Stimulated activated CD4-positive, alpha-beta T cell treated with anti-CD3 and anti-CD28 coated beads, TNF-alpha, amount 100 ng/mL, for 4 hours (primary cell): ENCODE measurements at regions not wholly inside any gene's neighbourhood (a gene's known extent, or its start where the extent isn't known, plus 50 kb on each side); places are given as distances from the start of the nearest gene placed in this dataset.
"Not testable (repeated sequence)": the region's sequence is repeated elsewhere in the genome, so short reads cannot be mapped to it uniquely, and the experiment has no call there.

Experiments
- DNase-seq, 3 experiments: peaks; one replicate each; pipeline ENCODE4 v3.0.0-alpha.2; 2020; ENCODE audit warnings: low read depth in 3 of 3

GRCh38 chr16:79937671-79938070 lies 337.1 kb upstream of the MAF start:
- not testable (repeated sequence) for DNase-seq

GRCh38 chr16:79933603-79934002 lies 333.1 kb upstream of the MAF start:
- DNase-seq, result no peak

GRCh38 chr16:79932572-79932971 lies 332.0 kb upstream of the MAF start:
- DNase-seq, result no peak

- DNase-seq, result no peak
Measured at GRCh38 chr16:79931721-79932120, 331.2 kb upstream of the MAF start.

GRCh38 chr16:79929260-79929965 lies 328.9 kb upstream of the MAF start:
- DNase-seq, result no peak

GRCh38 chr16:79928142-79928873 lies 327.8 kb upstream of the MAF start:
- DNase-seq, result no peak

GRCh38 chr16:79926451-79927205 lies 326.1 kb upstream of the MAF start:
- DNase-seq, result no peak

- no peak for DNase-seq
Measured at GRCh38 chr16:79923431-79923830, 322.9 kb upstream of the MAF start.

GRCh38 chr16:79920685-79921084 lies 320.1 kb upstream of the MAF start:
- no peak for DNase-seq

GRCh38 chr16:79918916-79919315 lies 318.4 kb upstream of the MAF start:
- no peak for DNase-seq

- DNase-seq, result no peak
Measured at GRCh38 chr16:79915761-79916160, 315.2 kb upstream of the MAF start.

- DNase-seq, result no peak
Measured at GRCh38 chr16:79914961-79915720, 314.6 kb upstream of the MAF start.

GRCh38 chr16:79912592-79913310 lies 312.2 kb upstream of the MAF start:
- DNase-seq, result no peak

GRCh38 chr16:79911660-79912059 lies 311.1 kb upstream of the MAF start:
- no peak for DNase-seq

- DNase-seq, result no peak
Measured at GRCh38 chr16:79909571-79909970, 309.0 kb upstream of the MAF start.

- DNase-seq, result no peak
Measured at GRCh38 chr16:79903471-79903870, 302.9 kb upstream of the MAF start.

- DNase-seq, result no peak
Measured at GRCh38 chr16:79902351-79902750, 301.8 kb upstream of the MAF start.

GRCh38 chr16:79901522-79901921 lies 301.0 kb upstream of the MAF start:
- DNase-seq, result no peak

GRCh38 chr16:79899716-79900115 lies 299.2 kb upstream of the MAF start:
- DNase-seq, result no peak

- DNase-seq, result no peak
Measured at GRCh38 chr16:79899316-79899715, 298.8 kb upstream of the MAF start.

GRCh38 chr16:79898703-79899102 lies 298.2 kb upstream of the MAF start:
- DNase-seq, result no peak
